CD14-positive monocyte (primary cell): ENCODE measurements at regions not wholly inside any gene's neighbourhood (a gene's known extent, or its start where the extent isn't known, plus 50 kb on each side); places are given as distances from the start of the nearest gene placed in this dataset.
"Not testable (repeated sequence)": the region's sequence is repeated elsewhere in the genome, so short reads cannot be mapped to it uniquely, and the experiment has no call there.

Experiments
- DNase-seq, 3 donors: peaks; one replicate each; pipeline ENCODE4 v3.0.0-alpha.2; 2011 to 2022
- H2AFZ ChIP-seq: 2 replicates; pipeline ENCODE4 v1.6.0; 2012; ENCODE audit warnings: mild to moderate bottlenecking, low read depth, low read length, inconsistent platforms; ENCODE audit not compliant: insufficient read depth, poor library complexity, severe bottlenecking
- H3K27ac ChIP-seq, 2 donors: 1 replicate in 1 of 2; 2 replicates in 1 of 2; pipeline ENCODE4 v1.5.1; 2012 to 2013; ENCODE audit warnings: low read length in 2 of 2, control low read depth in 1 of 2, inconsistent platforms in 1 of 2, low read depth in 1 of 2, mild to moderate bottlenecking in 1 of 2
- H3K27me3 ChIP-seq, 2 donors: one replicate each; pipeline versions ENCODE4 v1.6.0 to v1.6.1; 2011 to 2013; ENCODE audit warnings: low read length in 2 of 2; ENCODE audit not compliant: control insufficient read depth in 2 of 2, insufficient read depth in 2 of 2
- H3K36me3 ChIP-seq, 2 donors: replicated peaks in 1 of 2; 1 replicate in 1 of 2; 2 replicates in 1 of 2; pipeline versions ENCODE4 v1.5.1 to v1.6.1; 2012 to 2013; ENCODE audit warnings: low read length in 2 of 2, control low read depth in 1 of 2, inconsistent platforms in 1 of 2, mild to moderate bottlenecking in 1 of 2; ENCODE audit not compliant: insufficient read depth in 2 of 2, control insufficient read depth in 1 of 2
- H3K4me1 ChIP-seq, 2 donors: 1 replicate in 1 of 2; 2 replicates in 1 of 2; pipeline versions ENCODE4 v1.5.1 to v1.6.1; 2012 to 2013; ENCODE audit warnings: low read length in 2 of 2, control low read depth in 1 of 2, inconsistent platforms in 1 of 2, mild to moderate bottlenecking in 1 of 2, moderate library complexity in 1 of 2; ENCODE audit not compliant: insufficient read depth in 2 of 2, control insufficient read depth in 1 of 2
- H3K4me2 ChIP-seq: replicated peaks from 2 replicates; pipeline ENCODE3; 2012; ENCODE audit warnings: low read length, moderate library complexity, mild to moderate bottlenecking; ENCODE audit not compliant: poor library complexity, severe bottlenecking; ENCODE audit errors: extremely low read depth
- H3K4me3 ChIP-seq, 3 experiments: fragments of 200-600 bp in 1 of 3; sonication (generic) in 1 of 3; replicated peaks in 1 of 3; 1 replicate in 2 of 3; 2 replicates in 1 of 3; pipeline ENCODE4 v1.5.1; 2011 to 2013; ENCODE audit warnings: low read length in 3 of 3, mild to moderate bottlenecking in 3 of 3, control low read depth in 2 of 3, low read depth in 2 of 3, inconsistent platforms in 1 of 3, moderate library complexity in 1 of 3
- H3K79me2 ChIP-seq: 2 replicates; pipeline ENCODE4 v1.6.0; 2012; ENCODE audit warnings: mild to moderate bottlenecking, control low read depth, inconsistent platforms, low read length, moderate library complexity; ENCODE audit not compliant: insufficient read depth
- H3K9ac ChIP-seq: 2 replicates; pipeline ENCODE4 v1.6.0; 2017; ENCODE audit warnings: low read length, mild to moderate bottlenecking; ENCODE audit not compliant: insufficient read depth, poor library complexity, severe bottlenecking
- H3K9me3 ChIP-seq, 2 donors: replicated peaks in 1 of 2; 1 replicate in 1 of 2; 2 replicates in 1 of 2; pipeline versions ENCODE4 v1.5.1 to v1.6.1; 2012 to 2013; ENCODE audit warnings: low read length in 2 of 2, control low read depth in 1 of 2; ENCODE audit not compliant: control insufficient read depth in 1 of 2, insufficient read depth in 1 of 2
- H4K20me1 ChIP-seq: 2 replicates; pipeline ENCODE4 v1.6.0; 2012; ENCODE audit warnings: mild to moderate bottlenecking, low read length, control low read depth, moderate library complexity; ENCODE audit not compliant: insufficient read depth
- H3K27ac Mint-ChIP-seq, 7 donors: one replicate each; pipeline ENCODE4 v1.8.0; 2020; ENCODE audit warnings: mild to moderate bottlenecking in 7 of 7, mixed read lengths in 7 of 7, moderate library complexity in 6 of 7, inconsistent platforms in 2 of 7
- H3K27me3 Mint-ChIP-seq, 3 donors: one replicate each; pipeline ENCODE4 v1.8.0; 2021 to 2022; ENCODE audit warnings: low read depth in 3 of 3, mild to moderate bottlenecking in 3 of 3, mixed read lengths in 3 of 3, moderate library complexity in 3 of 3, inconsistent platforms in 1 of 3
- H3K36me3 Mint-ChIP-seq, 2 donors: one replicate each; pipeline ENCODE4 v1.8.0; 2020; ENCODE audit warnings: mixed read lengths in 2 of 2, inconsistent platforms in 1 of 2, mild to moderate bottlenecking in 1 of 2
- H3K4me1 Mint-ChIP-seq: one replicate; pipeline ENCODE4 v1.8.0; 2020; ENCODE audit warnings: mild to moderate bottlenecking, mixed read lengths
- H3K4me3 Mint-ChIP-seq, 2 donors: one replicate each; pipeline ENCODE4 v1.8.0; 2020; ENCODE audit warnings: mild to moderate bottlenecking in 2 of 2, mixed read lengths in 2 of 2, moderate library complexity in 1 of 2
- H3K9me3 Mint-ChIP-seq, 7 donors: one replicate each; pipeline ENCODE4 v1.8.0; 2020 to 2022; ENCODE audit warnings: mixed read lengths in 7 of 7, mild to moderate bottlenecking in 6 of 7, moderate library complexity in 6 of 7, inconsistent platforms in 2 of 7
- CTCF ChIP-seq: fragments of 200-600 bp; IDR thresholded peaks from one replicate; pipeline ENCODE4 v1.8.0; 2022; ENCODE audit warnings: antibody characterized with exemption, mild to moderate bottlenecking
- WGBS: methylation state at CpG from one replicate; pipeline ENCODE4 v1.1.5; 2013; ENCODE audit warnings: missing lambda C conversion rate; ENCODE audit not compliant: insufficient coverage; 5-methylcytosine and 5-hydroxymethylcytosine counted together
- intact Hi-C, 2 donors: fragments of 100-400 bp; cut with micrococcal nuclease; formaldehyde crosslinking; loops; one replicate each; pipeline versions ENCODE4 v1.15.0 to v1.15.1; 2023

- Histone ChIP-seq H3K36me3 (no peaks in the 10 kb centered on the region), H2AFZ (no peak overlapping the region), H3K9me3 (no peaks in the 10 kb centered on the region), H3K27me3 (no peaks in the 10 kb centered on the region), H3K4me2 (no peak overlapping the region), H3K9ac (no peak overlapping the region), H3K4me1 (no peaks in the 10 kb centered on the region), H3K27ac (no peak overlapping the region), H3K4me3 (no peak overlapping the region), H4K20me1 (no peaks in the 10 kb centered on the region), H3K79me2 (no peaks in the 10 kb centered on the region)
- Mint-ChIP-seq H3K4me1 (no peaks in the 10 kb centered on the region), H3K27me3 (no peaks in the 10 kb centered on the region), H3K9me3 (peaks cover 0 to 4% (median 0%) of the 10 kb centered on the region in 7 donors), H3K27ac (no peak overlapping the region), H3K4me3 (no peak overlapping the region), H3K36me3 (no peaks in the 10 kb centered on the region)
- intact Hi-C loops, result no loop called here
- TF ChIP-seq CTCF, result no peak
- no peak for DNase-seq
These were observed 1209.8 kb downstream of the FLRT2 start for GRCh38 chr14:86739761-86740160.

GRCh38 chr14:86731427-86731826, 1201.5 kb downstream of the FLRT2 start:
- H3K4me3 ChIP-seq, H3K4me1 Mint-ChIP-seq, H3K36me3 Mint-ChIP-seq, H3K36me3 ChIP-seq, H3K27me3 Mint-ChIP-seq, H3K27ac Mint-ChIP-seq, H2AFZ ChIP-seq, H4K20me1 ChIP-seq, H3K4me2 ChIP-seq, H3K9ac ChIP-seq, intact Hi-C loops, H3K4me3 Mint-ChIP-seq, DNase-seq, H3K9me3 ChIP-seq, H3K79me2 ChIP-seq, H3K27me3 ChIP-seq, H3K27ac ChIP-seq, H3K4me1 ChIP-seq: not testable (repeated sequence)
- H3K9me3 Mint-ChIP-seq, result peaks cover 5 to 10% (median 7%) of the 10 kb centered on the region in 7 donors
- WGBS, result 83% methylated on average over 1 of the region's 2 CpGs
